Omental fat pad (tissue), 3 donors: ENCODE measurements at regions not wholly inside any gene's neighbourhood (a gene's known extent, or its start where the extent isn't known, plus 50 kb on each side); places are given as distances from the start of the nearest gene placed in this dataset.

Experiments used
- ATAC-seq: fragments of 150-250 bp; one replicate; pipeline ENCODE4 v1.9.1; 2016; ENCODE audit warnings: mild to moderate bottlenecking, moderate library complexity; ENCODE audit not compliant: low FRiP score
- DNase-seq: peaks from one replicate; pipeline ENCODE4 v3.0.0-alpha.2; 2019; ENCODE audit warnings: low spot score
- TF ChIP-seq, protein P1 (sequence below), 3 donors: fragments of 450-650 bp; IDR thresholded peaks; one replicate each; pipeline ENCODE4 v1.5.1; 2016 to 2017; ENCODE audit warnings: antibody characterized with exemption in 3 of 3, mild to moderate bottlenecking in 3 of 3, moderate library complexity in 2 of 3

DNA sequence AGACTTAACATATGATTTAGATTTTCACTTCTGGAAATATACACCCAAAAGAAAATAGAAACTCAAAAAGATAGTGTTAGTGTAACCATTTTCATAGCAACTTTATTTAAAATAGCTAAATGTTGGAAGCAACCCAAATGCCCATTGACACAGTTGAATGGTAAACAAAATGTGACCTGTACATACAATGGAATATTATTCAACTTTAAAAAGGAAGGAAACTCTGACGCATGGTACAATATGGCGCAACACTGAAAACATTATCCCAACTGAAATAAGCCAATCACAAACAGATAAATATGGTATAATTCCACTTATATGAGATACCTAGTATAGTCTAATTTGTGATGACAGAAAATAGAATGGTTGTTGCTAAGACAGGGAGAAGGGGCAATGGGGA lies 1456.1 kb upstream of the MIR17HG start:
- DNase-seq (no peak), ATAC-seq (no peak)
- TF ChIP-seq, protein P1, sequence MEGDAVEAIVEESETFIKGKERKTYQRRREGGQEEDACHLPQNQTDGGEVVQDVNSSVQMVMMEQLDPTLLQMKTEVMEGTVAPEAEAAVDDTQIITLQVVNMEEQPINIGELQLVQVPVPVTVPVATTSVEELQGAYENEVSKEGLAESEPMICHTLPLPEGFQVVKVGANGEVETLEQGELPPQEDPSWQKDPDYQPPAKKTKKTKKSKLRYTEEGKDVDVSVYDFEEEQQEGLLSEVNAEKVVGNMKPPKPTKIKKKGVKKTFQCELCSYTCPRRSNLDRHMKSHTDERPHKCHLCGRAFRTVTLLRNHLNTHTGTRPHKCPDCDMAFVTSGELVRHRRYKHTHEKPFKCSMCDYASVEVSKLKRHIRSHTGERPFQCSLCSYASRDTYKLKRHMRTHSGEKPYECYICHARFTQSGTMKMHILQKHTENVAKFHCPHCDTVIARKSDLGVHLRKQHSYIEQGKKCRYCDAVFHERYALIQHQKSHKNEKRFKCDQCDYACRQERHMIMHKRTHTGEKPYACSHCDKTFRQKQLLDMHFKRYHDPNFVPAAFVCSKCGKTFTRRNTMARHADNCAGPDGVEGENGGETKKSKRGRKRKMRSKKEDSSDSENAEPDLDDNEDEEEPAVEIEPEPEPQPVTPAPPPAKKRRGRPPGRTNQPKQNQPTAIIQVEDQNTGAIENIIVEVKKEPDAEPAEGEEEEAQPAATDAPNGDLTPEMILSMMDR (IDR thresholded peaks at IDR 0.05), result no peak

DNA sequence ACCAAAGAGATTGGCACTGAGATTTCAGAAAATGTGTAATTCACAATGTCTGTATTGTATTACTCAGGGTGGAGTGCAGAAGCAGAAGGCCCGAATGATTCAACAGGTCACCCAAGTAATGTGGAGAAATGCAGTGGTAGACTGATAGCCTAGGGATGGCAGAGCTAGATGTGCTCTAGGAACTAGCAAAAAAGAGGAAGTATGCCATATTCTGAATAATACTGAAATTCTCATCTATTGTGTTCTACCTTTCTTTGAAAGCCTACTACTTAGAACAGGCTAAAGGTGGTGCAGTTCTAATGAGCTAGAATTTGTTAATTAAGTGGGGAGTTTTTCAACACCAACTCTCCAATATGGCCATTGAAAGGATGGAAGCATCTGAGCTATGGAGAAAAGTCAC lies 1449.8 kb upstream of the MIR17HG start:
- DNase-seq (no peak), ATAC-seq (no peak)
- TF ChIP-seq, protein P1 (IDR thresholded peaks at IDR 0.05), result no peak

DNA sequence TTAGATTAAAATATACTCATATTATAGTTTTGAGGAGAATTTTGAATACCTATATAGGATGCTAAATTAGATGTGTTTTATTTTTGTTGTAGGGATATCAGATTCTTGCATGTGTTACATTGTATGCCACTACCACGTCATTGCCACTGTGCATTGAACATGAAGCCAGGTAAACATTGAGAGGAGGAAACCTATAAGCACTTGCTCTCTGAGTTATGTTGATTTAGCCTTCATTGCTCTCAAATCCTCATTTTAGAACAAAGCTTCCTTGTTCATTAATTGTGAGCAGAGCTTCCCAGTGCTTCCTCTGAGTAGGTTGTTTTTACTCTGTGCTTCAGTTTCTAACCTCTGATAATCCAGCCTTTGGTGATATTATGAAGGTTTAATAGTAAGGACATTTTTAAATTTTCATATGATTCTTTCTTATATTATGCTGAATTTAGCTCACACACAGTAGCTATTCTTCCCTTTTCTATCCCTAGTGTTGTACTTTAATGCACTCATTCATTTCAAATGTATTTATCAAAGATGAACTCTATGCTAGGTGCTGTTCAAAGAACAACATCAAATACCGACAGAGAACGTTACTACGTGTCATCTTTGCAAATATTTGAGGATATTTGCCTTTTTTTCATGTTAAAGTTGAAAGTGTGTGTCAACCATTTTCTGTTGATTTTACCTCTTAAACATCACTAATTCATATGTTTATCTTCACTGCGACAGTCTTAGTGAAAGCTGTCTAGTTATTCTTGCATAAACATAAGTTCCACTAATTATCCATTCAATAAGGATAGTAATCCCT lies 1448.0 kb upstream of the MIR17HG start:
- ATAC-seq, result no peak
- DNase-seq, result no peak
- TF ChIP-seq, protein P1 (IDR thresholded peaks at IDR 0.05), result no peak

DNA sequence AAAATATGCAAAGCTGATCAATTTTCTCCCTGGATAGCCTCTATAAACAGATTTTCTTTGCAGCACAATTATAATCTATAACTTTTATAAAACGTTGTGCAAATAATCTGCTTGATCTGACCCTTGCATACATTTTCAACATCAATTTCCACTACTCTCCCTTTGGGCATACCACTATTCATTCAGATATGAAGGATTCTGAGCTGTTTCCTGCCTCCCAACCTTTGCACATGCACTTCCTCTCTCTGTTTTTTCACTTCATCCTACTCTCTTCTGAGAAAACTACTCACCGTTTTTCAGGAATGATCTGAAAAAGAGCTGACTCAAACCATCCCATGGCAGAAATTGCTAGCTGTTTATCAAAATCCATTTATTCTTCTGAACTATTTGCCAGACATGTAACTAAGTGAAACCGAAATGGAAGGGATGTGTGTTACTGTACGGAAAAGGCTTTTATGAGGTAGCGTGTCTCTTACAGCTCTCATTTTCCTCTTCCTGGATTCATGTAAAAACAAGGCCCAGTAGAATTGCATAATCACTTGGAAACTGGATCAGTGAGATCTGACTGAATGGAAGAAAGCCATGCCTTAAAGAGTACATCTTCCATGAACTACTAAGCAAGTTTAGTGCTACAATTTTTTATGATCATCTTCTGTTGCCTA lies 1447.3 kb upstream of the MIR17HG start:
- ATAC-seq (no peak), DNase-seq (no peak)
- TF ChIP-seq, protein P1 (IDR thresholded peaks at IDR 0.05), result no peak

DNA sequence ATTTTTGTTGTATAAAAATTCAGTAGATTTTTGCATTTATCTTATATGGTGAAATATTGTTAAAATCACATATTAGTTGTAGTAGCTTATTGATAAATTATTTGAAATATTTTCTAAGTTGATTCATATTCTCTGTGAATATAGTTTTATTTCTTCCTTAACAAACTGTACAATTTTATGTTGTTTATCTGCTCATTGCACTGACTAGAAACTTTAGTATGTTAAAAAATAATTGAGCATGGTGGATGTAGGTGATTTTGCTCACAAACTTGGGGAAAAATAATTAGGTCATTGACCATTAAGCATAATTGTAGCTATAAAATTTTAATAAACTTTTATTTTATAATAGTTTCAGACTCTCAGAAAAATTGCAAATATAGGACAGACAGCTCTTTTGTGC lies 1445.3 kb upstream of the MIR17HG start:
- TF ChIP-seq, protein P1 (IDR thresholded peaks at IDR 0.05), result no peak
- no peak for ATAC-seq
- no peak for DNase-seq

DNA sequence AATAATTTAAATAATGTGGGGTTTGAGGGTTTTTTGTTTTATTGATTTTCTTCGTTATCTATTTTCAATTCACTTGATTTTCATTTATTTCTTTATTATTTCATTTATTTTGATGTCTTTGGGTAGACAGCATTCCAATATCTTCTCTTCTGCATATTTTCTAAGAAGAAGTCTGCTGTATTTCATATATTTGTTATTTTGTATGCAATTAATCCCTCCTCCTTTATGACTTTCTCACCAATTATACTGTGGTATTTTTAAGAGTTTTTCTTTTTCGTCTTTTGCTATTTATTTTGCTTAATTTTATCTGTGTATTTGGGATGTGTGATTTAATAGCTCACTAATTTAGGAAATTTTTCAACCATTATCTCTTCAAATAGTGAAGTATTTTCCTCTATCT lies 1444.4 kb upstream of the MIR17HG start:
- no peak for DNase-seq
- ATAC-seq, result no peak
- TF ChIP-seq, protein P1 (IDR thresholded peaks at IDR 0.05), result no peak

DNA sequence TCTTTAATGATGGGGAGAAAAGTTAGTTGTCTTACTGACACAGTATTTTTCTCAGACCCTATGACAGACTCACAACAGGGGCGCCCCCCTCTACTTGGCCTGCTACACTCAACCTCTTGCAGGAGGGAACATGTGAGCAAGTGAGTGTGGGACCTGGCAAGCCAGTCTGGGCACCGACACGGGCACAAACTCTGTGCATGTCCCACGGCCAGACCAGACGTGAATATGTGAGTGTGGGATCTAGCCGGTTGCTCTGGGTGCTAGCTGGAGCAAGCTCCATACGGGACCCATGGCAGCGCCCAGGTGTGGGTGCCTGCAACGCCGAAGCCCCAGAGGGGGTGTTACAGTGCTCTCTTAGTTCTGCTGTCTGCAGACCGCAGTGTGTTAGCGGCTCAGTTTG lies 1437.3 kb upstream of the MIR17HG start:
- no peak for DNase-seq
- TF ChIP-seq, protein P1 (IDR thresholded peaks at IDR 0.05), result no peak

More for the DNA sequence above, 1437.3 kb upstream of the MIR17HG start:
- no peak for ATAC-seq
